ENCODE measurements at regions not wholly inside any gene's neighbourhood (a gene's known extent, or its start where the extent isn't known, plus 50 kb on each side); places are given as distances from the start of the nearest gene placed in this dataset.

- Histone ChIP-seq H2AFZ (ENCODE audit: low read depth, low read length, poor library complexity, severe bottlenecking) (no peak overlapping the region), H3K36me3 (ENCODE audit: control insufficient read depth in 1 of 2, insufficient read depth in 2 of 2, low read length in 2 of 2) (no peaks in the 10 kb centered on the region), H3K79me2 (ENCODE audit: insufficient read depth, low read length) (no peaks in the 10 kb centered on the region), H3K9ac (ENCODE audit: low read length) (no peak overlapping the region), H3K4me3 (replicated peaks in 1 of 2; ENCODE audit: low read depth in 1 of 2, low read length in 2 of 2) (no peak overlapping the region), H3K4me1 (ENCODE audit: control insufficient read depth in 1 of 2, insufficient read depth in 2 of 2, low read length in 2 of 2) (peaks cover 6 to 9% of the 10 kb centered on the region in 2 experiments; a peak in 3 of 4 replicates), H3K27me3 (ENCODE audit: insufficient read depth, low read length) (no peaks in the 10 kb centered on the region), H3K4me2 (ENCODE audit: low read length) (no peak overlapping the region), H3K27ac (ENCODE audit: low read depth, low read length) (no peak overlapping the region), H3K9me3 (ENCODE audit: control insufficient read depth in 1 of 2, insufficient read depth in 1 of 2, low read depth in 1 of 2, low read length in 2 of 2) (no peaks in the 10 kb centered on the region), H4K20me1 (ENCODE audit: insufficient read depth) (no peaks in the 10 kb centered on the region), H3K9me2 (ENCODE audit: insufficient read depth) (no peaks in the 10 kb centered on the region)
- intact Hi-C loops (cut with micrococcal nuclease), result no loop called here
- ChIA-PET RAD21 (ENCODE audit: low non-redundant PET in 1 of 2, low total read pairs in 2 of 2, uncharacterized antibody in 2 of 2, unreplicated experiment in 2 of 2) (no interaction called here), CTCF (no interaction called here), POLR2A (no interaction called here)
- TF ChIP-seq ZNF274 (IDR thresholded peaks at IDR 0.05; ENCODE audit: low read depth, low read length) (no peak), FOSL1 (IDR thresholded peaks at IDR 0.05; ENCODE audit: low read depth) (no peak), EZH2phosphoT487 (IDR thresholded peaks at IDR 0.05; ENCODE audit: borderline replicate concordance) (no peak), EGR1 (IDR thresholded peaks at IDR 0.05; ENCODE audit: low read depth) (no peak), JUND (IDR thresholded peaks at IDR 0.05) (no peak), ELF1 (IDR thresholded peaks at IDR 0.05; ENCODE audit: borderline replicate concordance, low read depth) (no peak), SRF (IDR thresholded peaks at IDR 0.05; ENCODE audit: low read depth) (no peak), SIN3A (IDR thresholded peaks at IDR 0.05; ENCODE audit: low read depth) (no peak), SP1 (IDR thresholded peaks at IDR 0.05; ENCODE audit: low read depth) (no peak), POLR2AphosphoS5 (IDR thresholded peaks at IDR 0.05; ENCODE audit: low read depth, low read length) (no peak)
- BruUV-seq (replicated peaks), result no TSS peak
- DNase-seq (ENCODE audit: low read depth, low spot score) (no peak), ATAC-seq (no peak)
Measured at GRCh38 chr6:9200712-9201111, 765.4 kb upstream of the SLC35B3 start.

GRCh38 chr6:9197726-9198125 lies 762.4 kb upstream of the SLC35B3 start:
- H3K27me3 ChIP-seq (ENCODE audit: insufficient read depth, low read length), result no peaks in the 10 kb centered on the region
- no peak overlapping the region for H3K9ac ChIP-seq (ENCODE audit: low read length)
- DNase-seq (ENCODE audit: low read depth, low spot score) (no peak), ATAC-seq (no peak)
- no peaks in the 10 kb centered on the region for H3K79me2 ChIP-seq (ENCODE audit: insufficient read depth, low read length)
- H2AFZ ChIP-seq (ENCODE audit: low read depth, low read length, poor library complexity, severe bottlenecking), result no peak overlapping the region
- H3K4me1 ChIP-seq (ENCODE audit: control insufficient read depth in 1 of 2, insufficient read depth in 2 of 2, low read length in 2 of 2), result no peaks in the 10 kb centered on the region
- no peaks in the 10 kb centered on the region for H4K20me1 ChIP-seq (ENCODE audit: insufficient read depth)
- H3K4me2 ChIP-seq (ENCODE audit: low read length), result no peak overlapping the region
- no peaks in the 10 kb centered on the region for H3K36me3 ChIP-seq (ENCODE audit: control insufficient read depth in 1 of 2, insufficient read depth in 2 of 2, low read length in 2 of 2)
- ChIA-PET RAD21 (ENCODE audit: low non-redundant PET in 1 of 2, low total read pairs in 2 of 2, uncharacterized antibody in 2 of 2, unreplicated experiment in 2 of 2) (no interaction called here), POLR2A (no interaction called here), CTCF (no interaction called here)
- H3K9me3 ChIP-seq (ENCODE audit: control insufficient read depth in 1 of 2, insufficient read depth in 1 of 2, low read depth in 1 of 2, low read length in 2 of 2), result no peaks in the 10 kb centered on the region
- intact Hi-C loops (cut with micrococcal nuclease), result no loop called here
- no TSS peak for BruUV-seq (replicated peaks)
- no peak overlapping the region for H3K4me3 ChIP-seq (replicated peaks in 1 of 2; ENCODE audit: low read depth in 1 of 2, low read length in 2 of 2)
- no peaks in the 10 kb centered on the region for H3K9me2 ChIP-seq (ENCODE audit: insufficient read depth)
- no peak overlapping the region for H3K27ac ChIP-seq (ENCODE audit: low read depth, low read length)
- TF ChIP-seq TCF7L2 (IDR thresholded peaks at IDR 0.05; ENCODE audit: borderline replicate concordance, extremely low read depth, insufficient read depth, insufficient read length), result no peak
- no peak for TF ChIP-seq ELF1 (IDR thresholded peaks at IDR 0.05; ENCODE audit: borderline replicate concordance, low read depth)
- no peak for TF ChIP-seq EZH2 (IDR thresholded peaks at IDR 0.05)
- TF ChIP-seq, protein P1, sequence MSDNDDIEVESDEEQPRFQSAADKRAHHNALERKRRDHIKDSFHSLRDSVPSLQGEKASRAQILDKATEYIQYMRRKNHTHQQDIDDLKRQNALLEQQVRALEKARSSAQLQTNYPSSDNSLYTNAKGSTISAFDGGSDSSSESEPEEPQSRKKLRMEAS (IDR thresholded peaks at IDR 0.05), result no peak
- TF ChIP-seq ZFX (IDR thresholded peaks at IDR 0.05), result no peak
- no peak for TF ChIP-seq SRF (IDR thresholded peaks at IDR 0.05; ENCODE audit: low read depth)
- no peak for TF ChIP-seq RAD21 (IDR thresholded peaks at IDR 0.05; ENCODE audit: low read depth)
- no peak for TF ChIP-seq FOSL1 (IDR thresholded peaks at IDR 0.05; ENCODE audit: low read depth)
- TF ChIP-seq, protein P2, sequence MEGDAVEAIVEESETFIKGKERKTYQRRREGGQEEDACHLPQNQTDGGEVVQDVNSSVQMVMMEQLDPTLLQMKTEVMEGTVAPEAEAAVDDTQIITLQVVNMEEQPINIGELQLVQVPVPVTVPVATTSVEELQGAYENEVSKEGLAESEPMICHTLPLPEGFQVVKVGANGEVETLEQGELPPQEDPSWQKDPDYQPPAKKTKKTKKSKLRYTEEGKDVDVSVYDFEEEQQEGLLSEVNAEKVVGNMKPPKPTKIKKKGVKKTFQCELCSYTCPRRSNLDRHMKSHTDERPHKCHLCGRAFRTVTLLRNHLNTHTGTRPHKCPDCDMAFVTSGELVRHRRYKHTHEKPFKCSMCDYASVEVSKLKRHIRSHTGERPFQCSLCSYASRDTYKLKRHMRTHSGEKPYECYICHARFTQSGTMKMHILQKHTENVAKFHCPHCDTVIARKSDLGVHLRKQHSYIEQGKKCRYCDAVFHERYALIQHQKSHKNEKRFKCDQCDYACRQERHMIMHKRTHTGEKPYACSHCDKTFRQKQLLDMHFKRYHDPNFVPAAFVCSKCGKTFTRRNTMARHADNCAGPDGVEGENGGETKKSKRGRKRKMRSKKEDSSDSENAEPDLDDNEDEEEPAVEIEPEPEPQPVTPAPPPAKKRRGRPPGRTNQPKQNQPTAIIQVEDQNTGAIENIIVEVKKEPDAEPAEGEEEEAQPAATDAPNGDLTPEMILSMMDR (IDR thresholded peaks at IDR 0.05 in 2 of 3, conservative IDR thresholded peaks at IDR 0.05 in 1 of 3; ENCODE audit: borderline replicate concordance in 1 of 3, insufficient read depth in 1 of 3, low read depth in 2 of 3, low read length in 2 of 3), result no peak
- TF ChIP-seq ATF3 (IDR thresholded peaks at IDR 0.05), result no peak
- TF ChIP-seq, protein P3, sequence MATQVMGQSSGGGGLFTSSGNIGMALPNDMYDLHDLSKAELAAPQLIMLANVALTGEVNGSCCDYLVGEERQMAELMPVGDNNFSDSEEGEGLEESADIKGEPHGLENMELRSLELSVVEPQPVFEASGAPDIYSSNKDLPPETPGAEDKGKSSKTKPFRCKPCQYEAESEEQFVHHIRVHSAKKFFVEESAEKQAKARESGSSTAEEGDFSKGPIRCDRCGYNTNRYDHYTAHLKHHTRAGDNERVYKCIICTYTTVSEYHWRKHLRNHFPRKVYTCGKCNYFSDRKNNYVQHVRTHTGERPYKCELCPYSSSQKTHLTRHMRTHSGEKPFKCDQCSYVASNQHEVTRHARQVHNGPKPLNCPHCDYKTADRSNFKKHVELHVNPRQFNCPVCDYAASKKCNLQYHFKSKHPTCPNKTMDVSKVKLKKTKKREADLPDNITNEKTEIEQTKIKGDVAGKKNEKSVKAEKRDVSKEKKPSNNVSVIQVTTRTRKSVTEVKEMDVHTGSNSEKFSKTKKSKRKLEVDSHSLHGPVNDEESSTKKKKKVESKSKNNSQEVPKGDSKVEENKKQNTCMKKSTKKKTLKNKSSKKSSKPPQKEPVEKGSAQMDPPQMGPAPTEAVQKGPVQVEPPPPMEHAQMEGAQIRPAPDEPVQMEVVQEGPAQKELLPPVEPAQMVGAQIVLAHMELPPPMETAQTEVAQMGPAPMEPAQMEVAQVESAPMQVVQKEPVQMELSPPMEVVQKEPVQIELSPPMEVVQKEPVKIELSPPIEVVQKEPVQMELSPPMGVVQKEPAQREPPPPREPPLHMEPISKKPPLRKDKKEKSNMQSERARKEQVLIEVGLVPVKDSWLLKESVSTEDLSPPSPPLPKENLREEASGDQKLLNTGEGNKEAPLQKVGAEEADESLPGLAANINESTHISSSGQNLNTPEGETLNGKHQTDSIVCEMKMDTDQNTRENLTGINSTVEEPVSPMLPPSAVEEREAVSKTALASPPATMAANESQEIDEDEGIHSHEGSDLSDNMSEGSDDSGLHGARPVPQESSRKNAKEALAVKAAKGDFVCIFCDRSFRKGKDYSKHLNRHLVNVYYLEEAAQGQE (IDR thresholded peaks at IDR 0.05; ENCODE audit: low read depth), result no peak
- no peak for TF ChIP-seq SP1 (IDR thresholded peaks at IDR 0.05; ENCODE audit: low read depth)
